LNCaP clone FGC (cell line): ENCODE measurements at regions not wholly inside any gene's neighbourhood (a gene's known extent, or its start where the extent isn't known, plus 50 kb on each side); places are given as distances from the start of the nearest gene placed in this dataset.

Source experiments
- DNase-seq: peaks from one replicate; pipeline ENCODE4 v3.0.0-alpha.2; 2011; ENCODE audit warnings: low read depth
- H3K4me3 ChIP-seq: 2 replicates; pipeline ENCODE4 v1.5.1; 2011; ENCODE audit warnings: mild to moderate bottlenecking, low read depth, low read length, control low read depth
- TF ChIP-seq, protein P1 (sequence below): IDR thresholded peaks from 2 replicates; pipeline ENCODE4 v1.5.1; 2012; ENCODE audit warnings: mild to moderate bottlenecking; ENCODE audit not compliant: control insufficient read depth, insufficient read depth; ENCODE audit errors: extremely low read depth

DNA sequence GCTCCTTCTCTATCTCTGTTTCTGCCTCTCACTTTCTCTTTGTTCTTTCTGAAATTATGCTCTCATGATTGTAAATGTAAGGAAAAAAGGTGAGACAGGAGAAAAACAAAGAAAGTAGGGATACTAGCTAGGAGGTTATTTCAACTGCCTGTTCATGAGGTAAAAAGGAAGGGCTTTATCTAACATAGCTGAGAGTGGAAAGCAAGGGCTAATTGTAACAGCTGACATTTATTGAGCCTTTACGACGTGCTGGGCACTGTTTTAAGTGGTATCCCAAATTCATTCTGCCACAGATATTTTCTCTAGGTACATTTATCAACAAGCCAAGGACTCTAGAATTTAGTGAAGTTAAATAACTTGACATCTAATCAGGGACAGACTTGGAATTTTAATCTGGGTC is 133.1 kb upstream of the GNPDA2 start:
- no peak for DNase-seq
- TF ChIP-seq, protein P1, sequence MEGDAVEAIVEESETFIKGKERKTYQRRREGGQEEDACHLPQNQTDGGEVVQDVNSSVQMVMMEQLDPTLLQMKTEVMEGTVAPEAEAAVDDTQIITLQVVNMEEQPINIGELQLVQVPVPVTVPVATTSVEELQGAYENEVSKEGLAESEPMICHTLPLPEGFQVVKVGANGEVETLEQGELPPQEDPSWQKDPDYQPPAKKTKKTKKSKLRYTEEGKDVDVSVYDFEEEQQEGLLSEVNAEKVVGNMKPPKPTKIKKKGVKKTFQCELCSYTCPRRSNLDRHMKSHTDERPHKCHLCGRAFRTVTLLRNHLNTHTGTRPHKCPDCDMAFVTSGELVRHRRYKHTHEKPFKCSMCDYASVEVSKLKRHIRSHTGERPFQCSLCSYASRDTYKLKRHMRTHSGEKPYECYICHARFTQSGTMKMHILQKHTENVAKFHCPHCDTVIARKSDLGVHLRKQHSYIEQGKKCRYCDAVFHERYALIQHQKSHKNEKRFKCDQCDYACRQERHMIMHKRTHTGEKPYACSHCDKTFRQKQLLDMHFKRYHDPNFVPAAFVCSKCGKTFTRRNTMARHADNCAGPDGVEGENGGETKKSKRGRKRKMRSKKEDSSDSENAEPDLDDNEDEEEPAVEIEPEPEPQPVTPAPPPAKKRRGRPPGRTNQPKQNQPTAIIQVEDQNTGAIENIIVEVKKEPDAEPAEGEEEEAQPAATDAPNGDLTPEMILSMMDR: no peak
- no peak overlapping the region for H3K4me3 ChIP-seq

- no peak for DNase-seq
- TF ChIP-seq, protein P1: no peak
Measured at GRCh38 chr4:44848466-44848865, 122.1 kb upstream of the GNPDA2 start.

GRCh38 chr4:44845993-44846392 is 119.6 kb upstream of the GNPDA2 start:
- no peak for DNase-seq
- TF ChIP-seq, protein P1: no peak
- H3K4me3 ChIP-seq: no peak overlapping the region

More at GRCh38 chr4:44848466-44848865, 122.1 kb upstream of the GNPDA2 start:
- H3K4me3 ChIP-seq: no peak overlapping the region

GRCh38 chr4:44845309-44845708 is 119.0 kb upstream of the GNPDA2 start:
- TF ChIP-seq, protein P1: no peak
- no peak for DNase-seq
- H3K4me3 ChIP-seq: no peak overlapping the region

DNA sequence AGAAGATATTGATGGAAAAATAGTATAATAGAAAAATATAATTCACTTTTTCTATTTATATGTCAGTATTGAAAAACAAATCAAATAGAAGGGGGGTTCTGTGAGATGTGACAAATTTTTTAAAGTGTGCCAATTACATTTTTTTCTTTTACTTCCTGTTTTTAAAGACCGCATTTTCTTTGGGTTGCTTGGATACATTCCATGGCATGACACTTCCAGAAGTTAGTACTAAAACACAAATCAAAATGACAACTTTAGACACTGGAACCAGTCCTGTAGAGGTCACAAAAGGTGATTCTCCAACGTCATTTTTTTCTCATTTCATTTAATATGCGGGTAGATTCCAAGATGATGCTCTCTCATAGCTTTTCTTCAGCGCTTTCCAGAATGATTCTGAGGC is 116.2 kb upstream of the GNPDA2 start:
- no peak for DNase-seq
- TF ChIP-seq, protein P1: no peak
- no peak overlapping the region for H3K4me3 ChIP-seq

- DNase-seq: no peak
- TF ChIP-seq, protein P1: no peak
- no peak overlapping the region for H3K4me3 ChIP-seq
Measured at GRCh38 chr4:44817930-44818329, 91.6 kb upstream of the GNPDA2 start.

DNA sequence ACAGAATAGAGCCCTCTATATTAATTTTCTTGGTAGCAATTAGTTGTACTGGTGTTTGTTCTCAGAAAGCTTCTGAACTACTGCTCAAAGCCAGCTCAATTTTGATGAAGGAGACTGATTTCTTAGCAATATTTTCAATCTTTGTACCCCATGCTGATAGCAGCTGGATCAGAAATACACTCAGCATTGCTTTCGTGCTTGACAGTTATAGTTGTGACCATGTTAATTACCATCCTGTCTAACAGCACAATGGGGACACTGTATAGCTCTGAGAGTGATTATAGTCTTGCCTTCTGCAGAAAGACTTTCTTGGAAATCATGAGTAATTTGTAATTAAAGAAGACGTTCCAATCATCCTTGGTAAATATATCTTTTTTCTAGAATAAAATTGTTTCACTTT is 79.7 kb upstream of the GNPDA2 start:
- TF ChIP-seq, protein P1: no peak
- H3K4me3 ChIP-seq: no peak overlapping the region
- DNase-seq: no peak
